SKM-1 treated with dmso at 0.1 percent for 144 hours (cell line): ENCODE measurements at regions not wholly inside any gene's neighbourhood (a gene's known extent, or its start where the extent isn't known, plus 50 kb on each side); places are given as distances from the start of the nearest gene placed in this dataset.
"Not testable (repeated sequence)": the region's sequence is repeated elsewhere in the genome, so short reads cannot be mapped to it uniquely, and the experiment has no call there.

Experiments
- DNase-seq: peaks from one replicate; lab custom pipeline; 2025; ENCODE audit not compliant: unreplicated experiment; lab: John Stamatoyannopoulos, UW

- DNase-seq, result no peak
These were observed 92.7 kb downstream of the C12orf75 start for GRCh38 chr12:105423237-105423636.

- DNase-seq, result no peak
These were observed 93.4 kb downstream of the C12orf75 start for GRCh38 chr12:105423921-105424320.

DNA sequence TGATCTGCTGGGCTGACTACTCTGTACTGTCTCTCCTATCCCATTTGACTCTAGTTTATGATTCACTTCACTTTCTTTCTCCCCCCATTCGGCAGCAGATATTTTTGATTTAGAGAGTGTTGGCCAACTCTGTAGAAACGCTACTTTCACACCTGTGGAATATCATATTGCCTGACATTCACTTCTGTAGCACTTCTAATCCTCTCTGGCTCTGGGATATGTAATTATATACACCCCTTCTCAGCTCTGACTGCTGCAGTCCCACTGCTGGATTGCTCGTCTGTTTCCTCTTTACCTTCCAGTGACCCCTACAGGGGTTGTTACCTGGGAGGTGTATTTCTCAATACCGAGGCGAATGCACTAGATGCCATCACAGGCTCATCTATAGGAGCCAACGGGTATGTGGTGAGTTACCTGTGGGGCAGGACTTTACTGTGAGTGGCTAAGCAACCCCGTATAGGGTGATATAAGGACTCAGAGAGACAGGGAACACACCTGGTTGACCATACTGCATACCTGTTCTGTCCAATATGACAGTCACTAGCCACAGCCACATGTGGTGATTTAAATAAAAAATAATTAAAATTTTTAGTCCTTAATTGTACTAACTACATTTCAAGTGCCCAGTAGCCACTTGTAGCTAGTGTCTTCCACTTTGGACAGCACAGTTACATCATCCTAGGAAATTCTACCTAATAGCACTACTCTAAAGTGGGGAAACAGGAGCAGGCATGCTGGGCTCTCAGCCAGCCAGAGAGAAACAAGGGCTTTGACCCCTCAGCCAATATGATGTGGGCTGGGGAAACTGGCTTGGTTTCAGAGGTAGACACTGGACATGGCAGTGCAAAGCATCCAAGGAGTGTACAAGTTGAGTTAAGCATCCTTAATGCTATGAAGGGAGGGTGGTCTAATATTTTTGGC, 95.0 kb downstream of the C12orf75 start:
- no peak for DNase-seq

DNA sequence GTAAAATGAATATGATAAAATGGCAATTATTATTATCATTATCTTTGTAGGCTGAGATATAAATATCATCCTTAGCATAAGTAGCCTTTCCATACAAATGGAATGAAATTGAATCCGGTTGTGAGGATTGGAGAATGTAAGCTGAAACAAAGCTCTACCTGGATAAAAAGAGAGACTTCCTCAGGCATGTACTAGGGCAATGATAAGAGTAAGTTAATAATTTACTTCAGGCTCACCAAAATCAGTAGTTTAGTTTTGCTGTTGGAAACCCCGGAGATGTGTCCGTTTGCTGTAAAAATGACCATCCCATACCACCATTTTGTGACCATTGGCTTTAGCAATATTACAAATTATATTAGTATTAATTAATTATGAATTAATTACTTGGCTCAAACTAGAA, 96.3 kb downstream of the C12orf75 start:
- DNase-seq, result no peak

GRCh38 chr12:105427883-105428282, 97.4 kb downstream of the C12orf75 start:
- DNase-seq, result no peak

DNA sequence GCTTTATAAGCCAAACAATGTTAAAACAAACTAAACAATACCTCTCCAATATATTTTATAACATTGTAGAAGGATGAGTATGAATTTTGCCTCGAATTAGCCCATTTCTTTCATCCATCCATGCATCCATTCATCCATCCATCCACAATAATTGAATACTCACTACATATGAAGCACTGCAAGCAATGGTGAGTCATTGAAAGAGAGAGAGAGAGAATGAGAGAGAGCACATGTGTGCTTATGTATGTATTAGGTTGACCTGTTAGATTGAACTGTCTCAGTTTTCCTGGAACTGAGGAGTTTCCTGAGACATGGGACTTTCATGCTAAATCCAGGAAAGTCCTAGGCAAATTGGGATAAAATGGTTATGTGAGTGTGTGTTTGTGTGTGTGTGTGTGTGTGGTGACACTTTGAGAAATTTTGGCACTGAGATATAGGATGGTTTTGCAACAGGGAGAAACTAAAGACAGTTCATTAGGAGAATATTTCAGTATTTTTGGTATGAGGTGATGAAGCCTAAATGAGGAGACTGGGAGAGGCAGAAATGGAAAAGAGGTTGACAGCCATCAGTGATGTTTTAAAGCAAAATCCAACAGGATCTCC, 98.4 kb downstream of the C12orf75 start:
- DNase-seq, result no peak

GRCh38 chr12:105429511-105429910, 99.0 kb downstream of the C12orf75 start:
- DNase-seq, result no peak

DNA sequence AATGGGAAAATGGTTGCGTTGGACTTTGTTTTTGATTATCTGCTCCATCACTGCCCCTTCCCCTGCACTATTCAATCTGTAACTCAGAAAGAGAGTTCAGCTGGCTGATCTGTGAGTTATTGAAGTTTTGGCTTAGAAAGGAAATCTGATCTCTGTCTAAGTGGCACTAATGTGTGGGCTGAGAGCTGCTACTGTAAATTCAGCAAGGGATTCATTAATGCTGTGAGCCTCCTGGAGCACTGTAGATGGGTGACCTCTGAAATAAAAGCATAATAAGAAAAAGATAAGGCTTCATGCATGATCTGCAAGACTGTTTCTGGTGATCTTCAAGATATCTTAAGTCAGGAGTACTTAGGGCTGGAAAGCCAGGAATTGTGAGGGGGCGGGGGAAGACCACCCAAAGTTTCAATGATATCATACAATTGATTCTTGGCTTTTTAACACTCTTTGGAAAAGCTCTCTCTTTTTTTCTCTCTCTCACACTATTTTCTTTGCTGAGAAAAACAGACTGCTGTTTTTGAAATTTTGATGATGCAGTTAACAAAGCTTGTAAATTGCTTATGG, 101.1 kb downstream of the C12orf75 start:
- no peak for DNase-seq

- DNase-seq, result no peak
These were observed 103.3 kb downstream of the C12orf75 start for GRCh38 chr12:105433804-105434203.

GRCh38 chr12:105436636-105437035, 106.1 kb downstream of the C12orf75 start:
- no peak for DNase-seq

- DNase-seq, result no peak
These were observed 109.7 kb downstream of the C12orf75 start for GRCh38 chr12:105440037-105440664.

DNA sequence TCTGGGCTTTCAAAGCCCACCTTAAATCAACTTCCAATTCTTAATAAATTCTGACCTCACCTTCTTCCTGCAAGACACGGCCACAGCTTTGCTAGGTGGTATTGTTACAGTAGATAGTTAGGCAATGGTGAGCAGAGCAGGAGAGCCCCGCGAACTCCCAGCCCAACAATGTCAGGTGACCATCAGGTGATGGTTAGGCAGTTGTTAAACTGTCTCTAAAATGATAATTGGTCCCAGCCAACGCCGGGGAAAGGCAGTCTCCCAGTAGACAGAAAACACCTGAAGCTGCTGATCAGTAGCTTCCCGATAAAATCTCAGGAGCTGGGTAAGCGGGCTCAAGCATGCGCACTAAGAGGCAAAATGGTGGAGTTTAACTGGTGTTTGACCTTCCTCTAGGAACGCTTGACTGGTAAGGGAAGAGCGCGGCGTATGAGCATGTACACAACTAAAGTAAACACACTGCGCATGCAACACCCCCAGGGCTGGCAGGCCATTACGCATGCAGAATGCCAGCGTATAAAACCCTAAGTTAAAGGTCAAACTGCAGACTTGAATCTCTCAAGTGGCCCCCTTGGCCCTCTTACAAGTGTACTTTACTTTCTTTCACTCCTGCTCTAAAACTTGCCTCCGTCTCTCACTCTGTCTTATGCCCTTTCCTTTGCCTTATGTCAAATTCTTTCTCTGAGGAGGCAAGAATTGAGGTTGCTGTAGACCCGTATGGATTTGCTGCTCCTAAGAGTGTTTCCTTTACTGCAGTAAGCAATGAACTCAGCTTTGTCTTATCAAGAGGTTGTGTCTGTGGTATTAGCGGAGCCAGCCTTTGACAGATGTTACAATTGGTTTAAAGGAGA, 113.5 kb downstream of the C12orf75 start:
- no peak for DNase-seq

DNA sequence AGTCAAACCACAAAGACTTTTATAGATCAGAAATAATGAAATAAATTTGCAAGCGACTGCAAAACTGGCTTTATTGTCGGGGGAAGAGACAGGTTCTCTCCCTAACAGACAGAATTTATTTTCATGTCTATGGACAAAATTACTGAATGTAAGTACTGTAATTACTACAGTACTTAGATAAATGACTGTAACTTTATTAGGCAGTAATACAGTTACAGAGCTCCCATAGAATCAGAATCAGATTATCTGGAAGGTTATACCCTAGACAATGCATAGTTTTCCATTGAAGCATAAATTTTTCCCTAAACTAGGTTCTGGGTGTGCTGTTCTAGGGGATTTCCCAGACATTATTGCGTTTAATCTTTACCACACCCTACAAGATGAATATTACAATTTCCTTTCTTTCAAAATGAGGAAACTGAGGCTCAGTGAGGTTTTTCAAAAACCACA, 114.2 kb downstream of the C12orf75 start:
- DNase-seq, result no peak

- no peak for DNase-seq
These were observed 114.8 kb downstream of the C12orf75 start for GRCh38 chr12:105445249-105445648.

DNA sequence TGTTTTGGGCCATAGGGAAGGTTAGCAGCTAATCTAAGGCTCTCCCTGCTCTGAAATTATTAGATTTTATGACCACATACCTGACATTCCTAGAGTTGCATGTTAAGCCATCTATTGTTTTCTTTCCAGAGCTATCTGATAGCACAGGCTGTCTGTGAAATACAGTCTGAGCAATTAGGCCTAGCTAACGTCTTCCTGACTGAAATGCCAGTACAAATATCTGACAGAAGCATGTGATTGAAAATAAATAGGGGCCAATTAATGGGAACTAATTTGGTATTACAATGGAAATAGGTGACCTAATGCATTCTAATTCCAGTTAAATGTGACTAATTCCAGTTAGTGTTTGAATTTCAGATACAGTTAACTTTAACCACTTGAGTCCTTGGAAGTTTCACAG, 115.2 kb downstream of the C12orf75 start:
- no peak for DNase-seq

- not testable (repeated sequence) for DNase-seq
These were observed 116.0 kb downstream of the C12orf75 start for GRCh38 chr12:105446460-105446859.

- no peak for DNase-seq
These were observed 118.9 kb downstream of the C12orf75 start for GRCh38 chr12:105449431-105449830.

DNA sequence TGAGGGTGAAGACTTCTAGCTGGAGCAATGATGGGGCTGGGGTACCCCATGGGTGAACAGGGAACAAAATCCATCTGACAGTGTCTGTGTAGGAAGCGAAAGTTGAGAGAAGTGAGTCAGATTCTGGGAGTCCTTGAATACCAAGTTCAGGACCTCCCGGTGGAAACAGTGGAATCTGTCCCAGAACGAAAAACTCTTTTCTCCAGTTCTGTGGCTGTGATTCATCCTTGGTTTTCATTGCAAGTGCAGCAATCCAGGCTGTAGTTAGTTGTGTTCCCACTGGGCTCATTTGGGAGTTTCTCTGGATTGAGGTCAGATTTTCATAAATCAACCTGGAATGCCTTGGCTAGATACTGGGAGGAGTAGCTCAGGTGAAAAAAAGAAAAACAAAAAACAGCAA, 120.7 kb downstream of the C12orf75 start:
- DNase-seq, result no peak

DNA sequence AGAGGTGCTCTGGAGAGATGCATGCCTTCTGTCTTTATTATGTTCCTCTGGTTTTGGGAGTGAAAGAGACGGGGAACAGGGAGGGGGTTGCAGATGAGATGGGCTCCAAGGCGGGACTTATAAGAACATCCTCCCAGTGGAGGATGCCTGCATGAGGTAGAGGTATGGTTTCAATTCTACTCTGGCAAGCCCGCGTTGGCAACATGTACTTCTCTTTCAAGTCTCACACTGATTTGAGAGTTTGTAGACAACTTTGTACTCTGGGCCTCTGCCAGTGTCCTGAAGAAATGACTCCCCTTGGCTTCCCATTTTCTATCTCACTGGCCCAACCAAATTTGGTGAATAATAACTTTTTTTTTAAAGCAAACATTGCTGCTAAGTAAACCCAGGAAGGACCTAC, 121.3 kb downstream of the C12orf75 start:
- DNase-seq, result no peak

DNA sequence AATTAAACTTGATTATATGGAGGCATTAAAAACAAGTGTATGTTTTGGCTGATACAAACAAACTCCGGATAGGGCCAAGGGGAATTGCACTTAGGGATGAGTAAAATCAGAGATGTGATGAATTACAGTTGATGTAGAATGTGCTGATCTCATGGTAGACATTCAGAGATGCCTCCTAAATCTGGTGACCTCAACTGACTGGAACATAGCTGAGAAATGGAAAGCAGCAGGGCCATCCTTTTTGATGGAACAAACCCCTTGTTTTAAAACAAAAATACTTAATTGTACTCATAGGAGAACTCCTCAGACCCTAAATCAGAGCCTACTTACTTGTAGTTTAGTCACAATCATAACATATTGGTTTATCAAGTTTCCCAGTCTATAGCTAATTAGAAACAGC, 122.8 kb downstream of the C12orf75 start:
- DNase-seq, result no peak

GRCh38 chr12:105454688-105455087, 124.2 kb downstream of the C12orf75 start:
- DNase-seq, result no peak
